ENCODE measurements at regions not wholly inside any gene's neighbourhood (a gene's known extent, or its start where the extent isn't known, plus 50 kb on each side); places are given as distances from the start of the nearest gene placed in this dataset.

GRCh38 chr3:25957026-25957425 lies 167.1 kb downstream of the OXSM start:
- TF ChIP-seq POLR2G (IDR thresholded peaks at IDR 0.05; ENCODE audit: low read depth, low read length) (no peak), XBP1 (CRISPR knock-in tag; IDR thresholded peaks at IDR 0.05) (no peak)

All from HepG2 (cell line).